NCI-H345 treated with DMSO at 0.1 percent for 48 hours (cell line): ENCODE measurements at regions not wholly inside any gene's neighbourhood (a gene's known extent, or its start where the extent isn't known, plus 50 kb on each side); places are given as distances from the start of the nearest gene placed in this dataset.
"Not testable (repeated sequence)": the region's sequence is repeated elsewhere in the genome, so short reads cannot be mapped to it uniquely, and the experiment has no call there.

Experiments used
- DNase-seq: peaks from one replicate; lab custom pipeline; 2025; ENCODE audit not compliant: unreplicated experiment; lab: John Stamatoyannopoulos, UW

GRCh38 chr5:99478450-99478849 is 549.6 kb upstream of the CHD1 start:
- DNase-seq = not testable (repeated sequence)

GRCh38 chr5:99473328-99473727 is 544.5 kb upstream of the CHD1 start:
- not testable (repeated sequence) for DNase-seq

- not testable (repeated sequence) for DNase-seq
These were observed 542.9 kb upstream of the CHD1 start for GRCh38 chr5:99471726-99472125.

GRCh38 chr5:99471178-99471577 is 542.4 kb upstream of the CHD1 start:
- not testable (repeated sequence) for DNase-seq

GRCh38 chr5:99470636-99471035 is 541.8 kb upstream of the CHD1 start:
- DNase-seq = not testable (repeated sequence)

GRCh38 chr5:99460701-99461100 is 531.9 kb upstream of the CHD1 start:
- DNase-seq = no peak

- DNase-seq = no peak
These were observed 524.4 kb upstream of the CHD1 start for GRCh38 chr5:99453196-99453595.

GRCh38 chr5:99449786-99450185 is 521.0 kb upstream of the CHD1 start:
- DNase-seq = no peak

- DNase-seq = no peak
These were observed 517.0 kb upstream of the CHD1 start for GRCh38 chr5:99445805-99446204.

- no peak for DNase-seq
These were observed 512.4 kb upstream of the CHD1 start for GRCh38 chr5:99441235-99441634.

- no peak for DNase-seq
These were observed 509.8 kb upstream of the CHD1 start for GRCh38 chr5:99438619-99439018.

- no peak for DNase-seq
These were observed 509.2 kb upstream of the CHD1 start for GRCh38 chr5:99437986-99438385.

GRCh38 chr5:99423396-99423795 is 494.6 kb upstream of the CHD1 start:
- not testable (repeated sequence) for DNase-seq

GRCh38 chr5:99418640-99419039 is 489.8 kb upstream of the CHD1 start:
- DNase-seq = not testable (repeated sequence)

GRCh38 chr5:99410386-99410785 is 481.6 kb upstream of the CHD1 start:
- not testable (repeated sequence) for DNase-seq

- DNase-seq = not testable (repeated sequence)
These were observed 476.0 kb upstream of the CHD1 start for GRCh38 chr5:99404764-99405302.

- not testable (repeated sequence) for DNase-seq
These were observed 471.8 kb upstream of the CHD1 start for GRCh38 chr5:99400571-99400970.

- DNase-seq = no peak
These were observed 470.2 kb upstream of the CHD1 start for GRCh38 chr5:99398976-99399375.

GRCh38 chr5:99386406-99387077 is 457.7 kb upstream of the CHD1 start:
- DNase-seq = no peak

- no peak for DNase-seq
These were observed 450.4 kb upstream of the CHD1 start for GRCh38 chr5:99379187-99379586.

GRCh38 chr5:99378443-99378842 is 449.6 kb upstream of the CHD1 start:
- no peak for DNase-seq

- DNase-seq = peak; percentile 89
These were observed 441.2 kb upstream of the CHD1 start for GRCh38 chr5:99369797-99370593.
